HG02642 (cell line): ENCODE measurements at regions not wholly inside any gene's neighbourhood (a gene's known extent, or its start where the extent isn't known, plus 50 kb on each side); places are given as distances from the start of the nearest gene placed in this dataset.

Source experiments
- ATAC-seq: cut with Tn5 transposase; IDR thresholded peaks from one replicate; pipeline ENCODE4 v1.9.1; 2021; ENCODE audit warnings: mild to moderate bottlenecking; ENCODE audit not compliant: unreplicated experiment, poor library complexity

GRCh38 chr12:81963026-81963425 lies 203.9 kb upstream of the PPFIA2 start:
- ATAC-seq, result no peak

GRCh38 chr12:81962126-81962856 lies 203.1 kb upstream of the PPFIA2 start:
- no peak for ATAC-seq

- no peak for ATAC-seq
These were observed 199.3 kb upstream of the PPFIA2 start for GRCh38 chr12:81958406-81958805.

GRCh38 chr12:81957631-81958030 lies 198.5 kb upstream of the PPFIA2 start:
- ATAC-seq, result no peak

- no peak for ATAC-seq
These were observed 197.3 kb upstream of the PPFIA2 start for GRCh38 chr12:81956468-81956860.

GRCh38 chr12:81953541-81953940 lies 194.4 kb upstream of the PPFIA2 start:
- ATAC-seq, result no peak

GRCh38 chr12:81950871-81951270 lies 191.7 kb upstream of the PPFIA2 start:
- no peak for ATAC-seq

GRCh38 chr12:81949841-81950308 lies 190.7 kb upstream of the PPFIA2 start:
- ATAC-seq, result no peak

- ATAC-seq, result no peak
These were observed 190.3 kb upstream of the PPFIA2 start for GRCh38 chr12:81949416-81949815.

GRCh38 chr12:81944886-81945285 lies 185.7 kb upstream of the PPFIA2 start:
- no peak for ATAC-seq

- ATAC-seq, result no peak
These were observed 183.4 kb upstream of the PPFIA2 start for GRCh38 chr12:81942594-81942993.

GRCh38 chr12:81930037-81930436 lies 170.9 kb upstream of the PPFIA2 start:
- no peak for ATAC-seq

GRCh38 chr12:81896771-81897170 lies 137.6 kb upstream of the PPFIA2 start:
- no peak for ATAC-seq

GRCh38 chr12:81888961-81889360 lies 129.8 kb upstream of the PPFIA2 start:
- no peak for ATAC-seq

GRCh38 chr12:81888106-81888740 lies 129.1 kb upstream of the PPFIA2 start:
- ATAC-seq, result no peak

GRCh38 chr12:81874586-81874985 lies 115.4 kb upstream of the PPFIA2 start:
- no peak for ATAC-seq

- ATAC-seq, result no peak
These were observed 115.0 kb upstream of the PPFIA2 start for GRCh38 chr12:81874166-81874565.

GRCh38 chr12:81872400-81872799 lies 113.2 kb upstream of the PPFIA2 start:
- no peak for ATAC-seq

GRCh38 chr12:81866081-81866480 lies 106.9 kb upstream of the PPFIA2 start:
- no peak for ATAC-seq

- no peak for ATAC-seq
These were observed 104.3 kb upstream of the PPFIA2 start for GRCh38 chr12:81863406-81863805.

GRCh38 chr12:81859521-81859920 lies 100.4 kb upstream of the PPFIA2 start:
- ATAC-seq, result no peak

GRCh38 chr12:81843599-81843998 lies 84.4 kb upstream of the PPFIA2 start:
- no peak for ATAC-seq
